GM18907 (cell line): ENCODE measurements at regions not wholly inside any gene's neighbourhood (a gene's known extent, or its start where the extent isn't known, plus 50 kb on each side); places are given as distances from the start of the nearest gene placed in this dataset.
"Not testable (repeated sequence)": the region's sequence is repeated elsewhere in the genome, so short reads cannot be mapped to it uniquely, and the experiment has no call there.

ENCODE experiments used
- ATAC-seq: cut with Tn5 transposase; IDR thresholded peaks from one replicate; pipeline ENCODE4 v1.9.1; 2021; ENCODE audit warnings: mild to moderate bottlenecking, moderate library complexity; ENCODE audit not compliant: unreplicated experiment

DNA sequence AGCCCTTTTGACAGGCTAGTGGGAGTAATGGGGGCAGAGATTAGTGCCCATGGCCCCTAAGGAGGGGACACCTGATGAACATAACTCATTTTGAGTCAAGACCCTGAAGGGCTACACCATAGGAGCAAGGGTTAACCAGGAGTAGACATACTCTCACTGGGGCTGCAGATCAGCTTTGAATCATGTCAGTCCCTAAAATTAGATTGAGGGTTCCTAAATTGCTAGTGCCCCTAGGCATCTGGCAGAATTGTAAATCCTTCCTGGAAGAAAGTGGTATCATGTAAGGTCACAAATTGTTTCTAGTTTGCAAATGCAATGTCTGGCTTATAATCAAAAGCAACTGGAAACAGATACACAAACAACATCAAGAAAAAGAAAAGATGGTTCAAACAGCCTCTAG is 52.1 kb upstream of the LRRC37A2 start:
- ATAC-seq = not testable (repeated sequence)

DNA sequence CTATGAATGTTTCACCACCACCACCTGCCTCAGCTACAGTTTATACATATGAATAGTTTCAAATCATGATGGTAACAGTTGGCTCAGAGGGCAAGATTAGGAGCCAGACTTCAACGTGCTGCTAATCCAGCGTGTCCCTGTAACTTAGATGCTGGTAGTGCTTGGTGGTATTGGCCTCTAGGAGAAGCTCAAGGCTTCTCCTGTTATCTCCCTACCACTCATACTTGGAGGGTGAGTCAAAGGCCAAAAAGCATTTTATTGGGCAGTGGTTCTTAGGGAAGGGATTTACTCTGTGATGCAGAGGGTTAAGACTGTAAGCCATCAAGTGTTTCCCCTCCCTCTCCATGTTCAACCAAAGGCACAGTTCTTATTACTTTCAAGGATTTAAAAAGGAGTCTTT is 57.2 kb upstream of the LRRC37A2 start:
- not testable (repeated sequence) for ATAC-seq

DNA sequence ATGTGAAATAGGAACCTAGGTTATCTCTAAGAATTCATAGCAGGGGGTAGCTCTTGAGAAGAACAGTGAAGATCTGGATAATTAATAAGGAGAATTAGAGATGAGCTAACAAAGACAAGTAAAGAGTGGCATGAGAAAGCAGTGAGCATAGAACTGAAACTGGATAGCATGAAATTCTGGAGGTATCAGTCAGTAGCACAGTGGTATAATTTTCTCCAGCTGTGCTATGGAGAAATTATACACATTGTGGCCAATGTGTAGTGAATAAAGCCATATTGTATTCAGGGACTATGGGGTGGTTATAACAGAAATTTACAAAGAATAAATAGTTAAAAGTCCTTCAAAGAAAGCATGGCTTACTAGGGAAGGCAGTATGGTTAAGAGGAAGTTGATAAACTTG is 57.7 kb upstream of the LRRC37A2 start:
- not testable (repeated sequence) for ATAC-seq

DNA sequence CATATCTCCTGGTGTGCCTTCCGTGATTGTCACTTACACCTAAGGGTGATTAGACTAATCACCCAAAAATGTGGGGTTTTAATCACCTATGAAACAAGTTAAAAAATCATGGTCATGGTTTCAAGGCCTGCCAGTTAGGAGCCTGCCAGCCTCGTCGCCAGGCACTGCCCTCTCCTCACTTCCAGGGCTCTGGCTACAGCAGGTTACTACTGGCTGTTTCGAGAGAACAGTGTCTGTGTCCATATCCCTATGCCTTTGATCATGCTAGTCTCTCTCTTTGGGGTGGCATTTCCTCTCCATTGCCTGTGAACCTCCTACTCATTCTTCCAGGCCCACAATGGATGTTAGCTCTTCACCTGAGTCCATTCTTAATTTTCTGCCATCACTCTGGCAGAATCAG is 59.2 kb upstream of the LRRC37A2 start:
- ATAC-seq = not testable (repeated sequence)

DNA sequence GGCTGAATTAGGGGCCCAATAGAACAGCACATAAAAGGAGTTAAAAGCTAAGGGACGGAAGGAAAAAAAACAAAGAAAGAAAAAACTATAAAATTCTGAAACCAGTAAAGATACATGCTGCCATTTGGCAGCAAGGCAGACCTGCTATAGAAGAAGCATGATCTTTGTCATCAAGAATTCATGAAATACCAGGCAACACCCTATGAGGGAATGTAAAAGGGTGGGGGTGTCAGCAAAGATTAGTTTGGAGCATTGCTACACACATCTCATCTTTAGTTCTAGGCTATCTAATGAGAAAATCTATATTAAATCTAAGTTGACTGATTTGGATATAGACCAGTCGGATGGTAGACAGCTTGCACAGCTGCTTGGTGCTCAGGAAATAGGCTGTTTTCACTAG is 66.4 kb upstream of the LRRC37A2 start:
- ATAC-seq = not testable (repeated sequence)

DNA sequence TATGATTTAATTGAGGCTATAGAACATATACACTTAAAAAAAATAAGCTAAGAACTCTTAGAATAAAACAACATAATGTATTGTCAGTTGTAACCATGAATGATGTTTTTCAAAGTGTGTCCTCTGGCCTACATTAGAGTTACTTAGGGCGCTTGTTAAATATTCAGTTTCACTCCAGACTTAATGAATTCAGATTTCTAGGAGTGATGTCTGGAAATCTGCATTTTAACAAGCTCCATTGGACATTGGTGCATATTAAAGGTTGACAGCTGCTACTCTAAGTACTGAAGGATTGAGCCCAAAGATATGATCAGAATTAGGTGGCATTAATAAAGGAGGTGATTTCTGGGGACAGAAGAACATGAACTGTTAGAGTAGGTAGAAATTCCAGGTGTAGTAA is 66.9 kb upstream of the LRRC37A2 start:
- not testable (repeated sequence) for ATAC-seq

DNA sequence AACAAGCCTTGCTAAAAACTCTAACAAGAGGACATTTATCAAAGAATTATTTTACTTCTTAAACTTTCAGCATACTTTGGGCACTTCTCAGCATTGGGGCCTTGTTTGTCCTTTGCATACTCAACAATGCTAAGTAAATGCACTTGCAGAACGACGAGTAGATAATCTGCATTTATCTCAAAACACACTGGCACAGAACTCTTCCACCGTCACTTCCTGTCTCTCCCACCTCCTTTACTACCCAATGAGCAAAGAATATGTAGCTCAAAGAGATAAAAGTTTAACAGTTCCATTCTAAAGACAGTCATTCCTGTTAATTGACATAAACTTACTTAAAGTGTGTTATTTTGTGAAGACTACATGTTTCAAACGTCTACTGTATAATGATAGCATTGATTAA is 70.1 kb upstream of the LRRC37A2 start:
- not testable (repeated sequence) for ATAC-seq

DNA sequence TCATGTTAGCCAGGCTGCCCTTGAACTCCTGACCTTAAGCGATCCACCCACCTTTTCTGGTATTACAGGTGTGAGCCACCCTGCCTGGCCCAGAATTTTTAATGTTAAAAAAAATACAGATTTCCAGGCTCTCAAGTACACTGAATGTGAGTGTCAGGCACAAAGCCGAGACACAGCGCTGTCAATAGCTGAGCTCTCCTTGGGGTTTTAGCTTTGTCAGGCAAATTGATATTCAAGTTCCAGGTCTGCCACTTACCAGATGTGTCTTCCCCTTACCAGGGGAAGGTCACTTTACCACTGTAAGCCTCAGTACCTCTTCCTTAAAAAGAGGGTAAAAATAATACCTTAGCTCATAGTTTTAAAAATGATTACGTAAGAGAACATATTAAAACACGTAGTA is 71.6 kb upstream of the LRRC37A2 start:
- not testable (repeated sequence) for ATAC-seq

DNA sequence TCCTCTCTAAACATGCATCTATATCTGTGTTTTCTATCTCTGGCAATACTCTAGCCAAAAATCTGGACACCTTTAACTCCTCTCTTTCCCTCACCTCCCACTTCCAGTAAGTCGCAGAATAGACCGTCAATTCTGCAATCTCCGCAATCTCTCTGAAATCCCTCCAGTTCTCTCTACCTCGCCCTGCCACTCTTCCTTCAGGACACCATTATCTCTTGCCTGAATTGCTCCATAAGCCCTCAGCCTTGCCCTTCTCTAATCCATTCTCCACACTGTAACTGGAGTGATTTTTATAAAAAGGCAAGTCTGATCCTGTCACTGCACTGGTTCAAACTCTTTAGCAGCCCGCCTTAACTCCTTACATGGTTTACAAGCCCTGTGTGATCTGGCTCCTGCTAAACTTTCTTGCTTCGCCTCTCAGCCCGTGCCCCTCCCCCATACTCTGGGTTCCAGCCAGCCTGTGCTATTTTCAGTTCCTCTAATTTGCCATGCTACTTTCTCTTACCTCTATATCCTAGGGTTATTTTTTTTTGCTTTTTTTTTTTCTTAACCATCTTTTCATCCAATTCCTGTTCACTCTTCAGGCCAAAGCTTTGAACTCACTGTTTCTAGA is 73.0 kb upstream of the ARL17B start:
- peak; percentile 57 for ATAC-seq

DNA sequence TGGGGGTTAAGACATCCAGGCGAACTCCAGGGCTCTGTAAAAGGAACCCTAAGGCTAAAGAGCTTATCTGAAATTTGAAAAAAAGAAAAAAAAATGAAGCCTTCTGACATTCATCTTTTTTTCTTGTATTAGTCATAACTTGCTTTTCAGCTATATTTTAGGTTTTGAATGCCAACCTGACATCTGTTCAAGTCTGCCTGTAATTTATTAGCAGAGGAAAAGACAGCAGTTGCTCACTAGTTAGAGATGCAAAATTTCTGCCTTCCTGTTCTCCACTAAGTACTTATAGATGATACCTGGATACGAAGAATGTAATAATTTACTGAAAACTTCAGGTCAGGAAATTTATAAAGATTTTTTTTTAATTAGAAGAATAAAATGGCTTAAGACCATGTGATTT is 68.7 kb upstream of the ARL17B start:
- not testable (repeated sequence) for ATAC-seq

DNA sequence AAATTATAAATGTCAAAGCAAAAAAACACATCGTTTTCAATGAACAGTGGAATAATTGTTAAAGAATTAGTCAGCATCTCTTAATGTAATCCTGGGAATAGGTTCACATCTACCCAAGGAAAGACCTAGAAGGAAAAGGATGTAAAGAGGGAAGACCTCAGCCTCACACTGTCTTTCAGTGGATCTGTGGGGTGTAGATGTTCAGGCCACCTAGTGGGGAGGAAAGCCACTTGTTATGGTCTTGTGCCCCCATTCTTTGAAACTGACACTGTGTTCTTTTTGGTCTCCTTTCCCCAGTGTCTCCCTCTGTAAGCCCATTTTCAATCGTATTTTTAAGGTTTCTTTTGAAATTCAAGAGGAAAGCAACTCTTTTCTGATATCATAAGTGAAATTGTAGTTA is 68.1 kb upstream of the ARL17B start:
- not testable (repeated sequence) for ATAC-seq

DNA sequence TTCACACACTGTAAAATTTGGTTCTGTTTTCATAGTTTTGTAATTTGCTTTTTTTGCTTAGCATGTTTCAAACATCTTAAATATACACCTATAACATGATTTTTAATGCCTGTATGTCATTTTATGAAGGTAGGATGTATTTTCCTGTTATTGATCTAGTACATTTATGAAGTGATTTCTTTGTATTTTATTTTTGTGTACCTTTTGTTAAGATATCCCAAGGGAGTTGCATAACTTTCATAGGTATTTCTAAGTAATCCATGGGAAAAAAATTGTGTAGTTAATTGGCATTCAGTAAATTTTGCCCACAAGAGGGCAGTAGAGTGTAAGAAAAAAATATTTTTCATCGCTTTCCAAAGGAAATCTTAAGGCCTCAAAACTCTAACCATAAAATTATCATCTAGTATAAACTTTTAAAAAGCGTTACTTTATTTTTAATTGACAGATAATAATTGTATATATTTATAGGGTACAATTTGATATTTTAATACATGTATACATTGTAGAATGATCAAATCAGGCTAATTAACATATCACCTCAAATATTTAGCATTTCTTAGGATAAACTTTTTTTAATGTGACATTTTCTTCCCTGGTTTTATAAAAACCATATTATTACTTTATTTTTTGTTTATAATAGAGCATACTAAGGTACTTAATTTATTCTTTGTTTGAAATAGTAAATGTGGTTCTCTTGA is 62.8 kb upstream of the ARL17B start:
- not testable (repeated sequence) for ATAC-seq

DNA sequence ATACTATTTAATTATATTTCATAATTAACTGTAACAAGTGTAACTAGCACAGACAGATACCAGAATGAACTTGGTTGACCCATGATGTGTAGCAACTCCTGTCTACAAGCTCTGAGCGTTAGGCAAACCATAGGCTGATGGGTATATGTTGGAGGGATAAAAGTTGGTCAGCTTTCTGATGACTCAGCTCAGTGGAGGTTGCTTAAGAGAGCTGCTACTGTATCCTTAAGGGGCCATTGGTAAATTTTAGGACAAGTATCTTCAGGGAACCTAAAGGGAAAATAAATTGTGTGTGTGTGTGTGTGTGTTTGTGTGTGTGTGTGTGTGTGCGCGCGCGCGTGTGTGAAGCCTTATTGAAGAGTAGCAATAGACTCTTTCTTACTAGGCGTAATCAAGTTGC is 56.3 kb upstream of the ARL17B start:
- not testable (repeated sequence) for ATAC-seq

DNA sequence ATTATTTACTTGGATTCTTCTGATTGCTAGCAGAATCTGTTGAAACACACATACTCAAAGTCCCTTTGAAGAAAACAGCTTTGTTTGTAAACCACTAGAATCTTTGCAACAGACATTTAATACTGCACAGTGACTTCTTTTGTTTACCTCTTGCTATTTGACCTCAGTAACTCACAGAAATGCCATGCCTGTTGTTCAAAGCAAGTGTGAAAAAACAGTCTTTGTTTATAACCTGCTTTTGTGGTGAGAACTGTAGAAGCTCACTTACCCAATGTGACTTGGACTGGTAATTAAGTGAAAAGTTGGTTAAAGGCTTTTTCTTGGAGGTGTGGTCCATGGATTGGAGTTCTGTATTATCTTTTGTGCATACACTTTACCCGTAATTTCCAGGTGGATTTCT is 55.7 kb upstream of the ARL17B start:
- not testable (repeated sequence) for ATAC-seq

DNA sequence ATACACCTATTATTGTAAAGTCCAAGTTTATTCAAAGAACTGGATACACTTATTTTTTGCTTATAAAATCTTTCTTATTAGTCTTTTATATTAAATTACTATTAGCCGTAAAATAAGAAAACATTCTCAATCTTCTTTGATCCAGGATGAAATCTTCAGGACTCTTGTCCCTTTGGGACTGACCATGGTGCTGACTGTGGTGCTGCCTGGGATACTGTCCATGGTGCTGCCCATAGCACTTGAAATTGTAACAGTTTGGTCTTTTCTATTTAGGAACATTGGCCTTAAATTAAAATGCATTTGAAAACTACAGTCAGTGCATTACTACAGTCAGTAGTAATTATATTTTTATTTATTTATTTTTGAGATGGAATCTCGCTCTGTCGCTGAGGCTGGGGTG is 53.0 kb upstream of the ARL17B start:
- ATAC-seq = not testable (repeated sequence)

DNA sequence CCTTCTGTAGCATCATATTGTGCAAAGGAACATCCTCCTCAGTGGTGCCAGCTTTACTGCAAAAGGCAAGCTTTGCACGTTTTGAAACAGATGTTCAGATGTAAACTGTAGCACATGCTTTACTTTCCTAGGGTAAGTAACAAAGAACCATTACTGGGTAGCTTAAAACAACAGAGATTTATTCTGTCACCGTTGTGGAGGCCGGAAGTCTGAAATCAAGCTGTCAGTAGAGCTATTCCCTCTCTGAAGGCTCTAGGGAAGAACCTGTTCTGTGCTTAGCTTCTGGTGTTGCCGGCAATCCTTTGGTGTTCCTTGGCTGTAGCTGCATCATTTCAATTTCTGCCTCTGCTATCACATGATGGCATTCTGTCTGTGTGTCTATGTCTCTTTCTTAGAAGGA is 50.6 kb upstream of the ARL17B start:
- not testable (repeated sequence) for ATAC-seq

DNA sequence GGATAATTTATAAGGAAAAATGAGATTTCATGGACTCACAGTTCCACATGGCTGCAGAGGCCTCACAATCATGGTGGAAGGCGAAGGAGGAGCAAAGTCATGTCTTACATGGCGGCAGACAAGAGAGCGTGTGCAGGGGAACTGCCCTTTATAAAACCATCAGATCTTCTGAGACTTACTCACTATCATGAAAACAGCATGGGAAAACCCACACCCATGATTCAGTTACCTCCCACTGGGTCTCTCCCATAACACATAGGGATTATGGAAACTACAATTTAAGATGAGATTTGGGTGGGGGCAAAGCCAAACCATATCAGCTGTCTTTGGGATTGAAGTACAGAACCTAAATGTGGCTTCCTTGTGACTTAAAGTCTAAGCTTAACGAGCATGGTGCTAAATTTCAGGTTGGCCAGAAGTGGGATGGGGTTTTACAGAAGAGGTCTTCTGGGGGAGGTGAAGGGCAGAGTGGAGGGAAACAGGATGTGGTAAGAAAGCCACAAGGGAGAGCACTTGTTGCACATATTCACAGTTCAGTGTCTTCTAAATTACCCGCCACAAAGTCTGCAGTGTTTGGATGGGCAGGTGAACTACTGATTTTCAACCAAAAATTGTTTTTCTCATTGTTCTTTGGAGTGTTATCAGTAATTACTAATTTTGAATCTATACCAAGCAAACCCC is 49.7 kb upstream of the ARL17B start:
- ATAC-seq = peak; percentile 63
